ENCODE measurements at regions not wholly inside any gene's neighbourhood (a gene's known extent, or its start where the extent isn't known, plus 50 kb on each side); places are given as distances from the start of the nearest gene placed in this dataset.

GRCh38 chr14:76686646-76687045, 74.6 kb upstream of the VASH1 start:
- H3K4me2 ChIP-seq (replicated peaks; ENCODE audit: extremely low read depth, low read length, poor library complexity, severe bottlenecking), result no peak overlapping the region
- no peaks in the 10 kb centered on the region for H4K20me1 ChIP-seq (ENCODE audit: insufficient read depth, low read length)
- Mint-ChIP-seq H3K4me1 (no peaks in the 10 kb centered on the region), H3K27me3 (ENCODE audit: low read depth in 3 of 3) (peaks cover 4 to 7% (median 5%) of the 10 kb centered on the region in 3 donors), H3K9me3 (peaks cover 6 to 25% (median 18%) of the 10 kb centered on the region in 7 donors), H3K36me3 (no peaks in the 10 kb centered on the region), H3K27ac (no peak overlapping the region), H3K4me3 (no peak overlapping the region)
- H3K79me2 ChIP-seq (ENCODE audit: insufficient read depth, low read length), result no peaks in the 10 kb centered on the region
- no peak for TF ChIP-seq CTCF (IDR thresholded peaks at IDR 0.05)
- no peaks in the 10 kb centered on the region for H3K36me3 ChIP-seq (replicated peaks in 1 of 2; ENCODE audit: control insufficient read depth in 1 of 2, insufficient read depth in 2 of 2, low read length in 2 of 2)
- no peak for DNase-seq
- H3K4me1 ChIP-seq (ENCODE audit: control insufficient read depth in 1 of 2, insufficient read depth in 2 of 2, low read length in 2 of 2), result no peaks in the 10 kb centered on the region
- peaks cover 0 to 2% of the 10 kb centered on the region in 2 donors for H3K27me3 ChIP-seq (ENCODE audit: control insufficient read depth in 2 of 2, insufficient read depth in 2 of 2, low read length in 2 of 2)
- H3K27ac ChIP-seq (ENCODE audit: low read depth in 1 of 2, low read length in 2 of 2), result no peak overlapping the region
- peaks cover 9 to 14% of the 10 kb centered on the region in 2 donors for H3K9me3 ChIP-seq (replicated peaks in 1 of 2; ENCODE audit: control insufficient read depth in 1 of 2, insufficient read depth in 1 of 2, low read length in 2 of 2)
- no CpG with 5 or more reads among the region's 1 CpG for WGBS (ENCODE audit: insufficient coverage)
- H3K9ac ChIP-seq (ENCODE audit: insufficient read depth, low read length, poor library complexity, severe bottlenecking), result no peak overlapping the region
- no peak overlapping the region for H3K4me3 ChIP-seq (replicated peaks in 1 of 3; ENCODE audit: low read depth in 2 of 3, low read length in 3 of 3)
- intact Hi-C loops (cut with micrococcal nuclease), result no loop called here
- no peak overlapping the region for H2AFZ ChIP-seq (ENCODE audit: insufficient read depth, low read depth, low read length, poor library complexity, severe bottlenecking)

- Histone ChIP-seq H3K36me3 (replicated peaks in 1 of 2; ENCODE audit: control insufficient read depth in 1 of 2, insufficient read depth in 2 of 2, low read length in 2 of 2) (no peaks in the 10 kb centered on the region), H3K9me3 (replicated peaks in 1 of 2; ENCODE audit: control insufficient read depth in 1 of 2, insufficient read depth in 1 of 2, low read length in 2 of 2) (peaks cover 8 to 9% of the 10 kb centered on the region in 2 donors), H2AFZ (ENCODE audit: insufficient read depth, low read depth, low read length, poor library complexity, severe bottlenecking) (no peak overlapping the region), H3K4me3 (replicated peaks in 1 of 3; ENCODE audit: low read depth in 2 of 3, low read length in 3 of 3) (no peak overlapping the region), H3K27ac (ENCODE audit: low read depth in 1 of 2, low read length in 2 of 2) (no peak overlapping the region), H3K4me1 (ENCODE audit: control insufficient read depth in 1 of 2, insufficient read depth in 2 of 2, low read length in 2 of 2) (no peaks in the 10 kb centered on the region), H4K20me1 (ENCODE audit: insufficient read depth, low read length) (no peaks in the 10 kb centered on the region), H3K27me3 (ENCODE audit: control insufficient read depth in 2 of 2, insufficient read depth in 2 of 2, low read length in 2 of 2) (peaks cover 0 to 2% of the 10 kb centered on the region in 2 donors), H3K9ac (ENCODE audit: insufficient read depth, low read length, poor library complexity, severe bottlenecking) (no peak overlapping the region), H3K79me2 (ENCODE audit: insufficient read depth, low read length) (no peaks in the 10 kb centered on the region), H3K4me2 (replicated peaks; ENCODE audit: extremely low read depth, low read length, poor library complexity, severe bottlenecking) (no peak overlapping the region)
- H3K9me3 Mint-ChIP-seq, result peaks cover 3 to 18% (median 15%) of the 10 kb centered on the region in 7 donors
- WGBS (ENCODE audit: insufficient coverage), result 92% methylated on average over 6 of the region's 7 CpGs
- TF ChIP-seq CTCF (IDR thresholded peaks at IDR 0.05), result no peak
- intact Hi-C loops (cut with micrococcal nuclease), result no loop called here
- no peaks in the 10 kb centered on the region for H3K4me1 Mint-ChIP-seq
- no peak overlapping the region for H3K4me3 Mint-ChIP-seq
- DNase-seq, result no peak
- no peaks in the 10 kb centered on the region for H3K36me3 Mint-ChIP-seq
- peaks cover 4 to 7% (median 5%) of the 10 kb centered on the region in 3 donors for H3K27me3 Mint-ChIP-seq (ENCODE audit: low read depth in 3 of 3)
- no peak overlapping the region for H3K27ac Mint-ChIP-seq
These were observed 73.5 kb upstream of the VASH1 start for GRCh38 chr14:76687611-76688382.
